GM10266 (cell line): ENCODE measurements at regions not wholly inside any gene's neighbourhood (a gene's known extent, or its start where the extent isn't known, plus 50 kb on each side); places are given as distances from the start of the nearest gene placed in this dataset.

ENCODE experiments used
- DNase-seq: peaks from one replicate; pipeline ENCODE4 v3.0.0; 2012; ENCODE audit errors: extremely low spot score
- CTCF ChIP-seq: IDR thresholded peaks from 2 replicates; pipeline ENCODE4 v1.5.1; 2012; ENCODE audit warnings: mild to moderate bottlenecking, low read depth; ENCODE audit not compliant: control insufficient read depth, insufficient read depth; ENCODE audit errors: missing control alignments

DNA sequence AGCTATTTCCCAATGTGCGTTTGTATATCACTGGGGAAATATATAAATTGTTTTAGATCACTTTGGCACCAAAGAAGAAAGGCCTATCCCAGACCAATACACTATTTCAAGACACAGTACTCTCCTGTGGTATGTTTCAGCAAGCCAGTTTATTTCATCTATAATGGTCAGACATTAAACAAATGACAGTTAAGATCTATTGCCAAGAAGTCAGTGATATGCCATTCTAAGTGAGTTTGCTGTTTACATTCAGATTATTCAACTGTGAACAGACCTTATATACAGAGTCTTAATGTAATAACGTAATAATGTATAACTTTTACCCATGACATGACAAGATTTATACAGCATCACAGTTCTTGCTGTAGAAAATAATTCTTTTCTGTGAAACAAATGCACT lies 352.7 kb downstream of the CDH7 start:
- no peak for TF ChIP-seq CTCF
- DNase-seq: no peak

DNA sequence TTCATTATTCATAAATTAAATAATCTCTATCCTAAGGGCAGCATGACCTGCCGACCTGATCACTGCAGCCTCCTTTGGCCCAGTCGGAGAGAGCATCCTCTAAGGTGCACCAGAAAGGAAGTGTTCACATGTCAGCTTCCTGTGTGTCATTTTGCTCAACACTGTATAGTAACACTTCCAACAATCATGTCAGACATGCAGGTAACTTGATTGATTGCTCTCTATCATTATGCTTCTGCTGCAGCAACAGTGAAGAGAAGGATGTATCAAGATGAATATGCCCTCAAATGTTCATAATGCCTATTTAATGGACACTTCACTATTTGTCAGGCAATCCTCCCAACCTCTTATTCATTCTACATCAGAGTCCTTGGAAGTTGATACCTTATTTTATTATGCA lies 332.3 kb downstream of the CDH7 start:
- TF ChIP-seq CTCF: no peak
- DNase-seq: no peak

- TF ChIP-seq CTCF: no peak
- no peak for DNase-seq
These were observed 328.4 kb downstream of the CDH7 start for GRCh38 chr18:66078925-66079800.

- no peak for DNase-seq
- no peak for TF ChIP-seq CTCF
These were observed 326.3 kb downstream of the CDH7 start for GRCh38 chr18:66077066-66077465.

DNA sequence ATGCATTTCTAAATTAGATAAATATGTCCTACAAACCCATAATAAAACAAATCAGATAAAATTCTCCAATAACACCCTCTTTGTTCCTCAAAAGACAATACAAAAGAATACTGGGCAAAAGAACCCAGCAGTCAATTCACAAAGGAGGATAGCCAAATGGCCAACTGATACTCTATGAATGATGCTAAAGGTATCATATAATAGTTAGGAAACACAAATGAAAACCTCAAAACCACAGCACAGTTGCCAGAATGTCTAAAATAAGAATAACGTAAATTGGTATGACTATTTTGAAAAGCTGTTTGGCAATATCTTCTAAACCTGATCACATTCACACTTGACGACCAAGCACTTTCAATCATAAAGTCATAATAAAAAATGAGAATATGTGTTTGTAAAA lies 315.4 kb downstream of the CDH7 start:
- no peak for TF ChIP-seq CTCF
- DNase-seq: no peak

DNA sequence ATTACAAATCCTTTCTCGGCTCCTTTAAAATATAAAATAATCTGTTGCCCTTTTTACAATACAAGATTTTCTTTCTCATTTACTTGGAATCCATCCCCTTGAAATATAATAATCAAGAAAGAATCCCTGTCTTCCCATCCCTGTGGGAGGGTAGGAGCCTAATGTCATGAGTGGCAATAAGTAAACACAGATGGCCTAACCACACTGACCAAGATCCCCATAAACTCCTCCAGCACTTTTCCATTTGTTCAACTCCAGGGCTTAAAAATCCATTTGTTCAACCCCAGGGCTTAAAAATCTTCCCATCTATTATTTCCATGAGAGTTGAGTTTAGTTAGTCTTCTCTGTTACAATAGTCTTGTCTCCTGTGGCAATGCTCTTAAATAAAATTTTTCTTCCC lies 297.6 kb downstream of the CDH7 start:
- no peak for DNase-seq
- no peak for TF ChIP-seq CTCF

DNA sequence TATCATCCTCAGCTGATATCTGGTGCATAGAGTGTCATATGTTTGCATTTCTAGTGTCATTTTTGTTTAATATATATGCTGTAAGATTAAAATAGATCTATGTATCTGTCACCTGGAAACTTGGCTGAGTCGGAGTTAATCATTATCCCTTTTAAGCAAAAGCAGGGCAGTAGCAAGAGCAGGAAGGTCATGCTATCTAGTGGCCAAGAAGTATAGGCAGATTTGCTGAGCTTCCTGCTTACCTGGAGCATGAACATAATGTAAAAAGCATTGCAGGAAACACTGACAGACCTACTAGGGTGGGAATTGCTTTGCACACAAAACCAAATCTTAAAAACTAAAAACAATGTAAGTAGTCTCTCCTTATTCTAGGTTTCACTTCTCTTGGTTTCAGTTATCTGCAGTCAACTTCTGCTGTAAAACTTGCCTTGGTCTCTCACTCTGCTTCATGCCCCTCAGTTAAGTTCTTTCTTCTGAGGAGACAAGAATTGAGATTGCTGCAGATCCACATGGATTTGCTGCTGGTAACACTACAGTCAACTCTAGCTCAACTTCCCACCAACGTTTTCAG lies 295.3 kb downstream of the CDH7 start:
- no peak for TF ChIP-seq CTCF
- no peak for DNase-seq
